Caco-2 (cell line): ENCODE measurements at regions not wholly inside any gene's neighbourhood (a gene's known extent, or its start where the extent isn't known, plus 50 kb on each side); places are given as distances from the start of the nearest gene placed in this dataset.

Experiments used
- BruUV-seq: library from RNA; stranded (reverse); fragments of 400-500 nt; replicated peaks from 2 replicates; lab custom pipeline; 2021; lab: Mats Ljungman, UMichigan
- CTCF ChIA-PET: fragments of 300-600 bp; sonication (Branson Sonifier 250); formaldehyde crosslinking; loops from one replicate; lab custom pipeline; 2022; ENCODE audit warnings: antibody characterized with exemption; lab: Charles Lee
- POLR2A ChIA-PET: fragments of 300-600 bp; sonication (Branson Sonifier 250); formaldehyde crosslinking; loops from one replicate; lab custom pipeline; 2022; ENCODE audit warnings: antibody characterized with exemption; lab: Charles Lee
- DNase-seq, 2 experiments: peaks; one replicate each; pipeline versions ENCODE4 v3.0.0 to v3.0.0-alpha.2; 2020 to 2022
- H3K27me3 ChIP-seq: replicated peaks from 2 replicates; pipeline ENCODE4 v1.6.0; 2011; ENCODE audit warnings: low read length; ENCODE audit not compliant: control insufficient read depth, insufficient read depth
- H3K36me3 ChIP-seq: 2 replicates; pipeline ENCODE4 v1.5.1; 2011; ENCODE audit warnings: low read length; ENCODE audit not compliant: control insufficient read depth, insufficient read depth
- H3K4me1 ChIP-seq: fragments of 250-450 bp; sonication (Bioruptor Pico); 2 replicates; pipeline ENCODE4 v1.5.1; 2020; ENCODE audit warnings: mild to moderate bottlenecking
- H3K4me3 ChIP-seq: 2 replicates; pipeline ENCODE4 v1.5.1; 2011; ENCODE audit warnings: low read depth, mild to moderate bottlenecking, control low read depth, low read length
- H3K9me3 ChIP-seq: fragments of 250-450 bp; sonication (Bioruptor Pico); 2 replicates; pipeline ENCODE4 v1.5.1; 2020; ENCODE audit warnings: mild to moderate bottlenecking, moderate library complexity
- H3K27ac Mint-ChIP-seq: one replicate; pipeline ENCODE4 v1.8.0; 2022; ENCODE audit warnings: mixed read lengths; ENCODE audit not compliant: unreplicated experiment
- H3K27me3 Mint-ChIP-seq: one replicate; pipeline ENCODE4 v1.8.0; 2022; ENCODE audit warnings: mixed read lengths; ENCODE audit not compliant: insufficient read depth, unreplicated experiment
- H3K36me3 Mint-ChIP-seq: one replicate; pipeline ENCODE4 v1.8.0; 2022; ENCODE audit warnings: mild to moderate bottlenecking, mixed read lengths; ENCODE audit not compliant: insufficient read depth, unreplicated experiment
- H3K4me1 Mint-ChIP-seq: one replicate; pipeline ENCODE4 v1.8.0; 2022; ENCODE audit warnings: low read depth, mixed read lengths; ENCODE audit not compliant: unreplicated experiment
- H3K4me3 Mint-ChIP-seq: one replicate; pipeline ENCODE4 v1.8.0; 2022; ENCODE audit warnings: mild to moderate bottlenecking, moderate library complexity, mixed read lengths; ENCODE audit not compliant: unreplicated experiment
- H3K9me3 Mint-ChIP-seq: one replicate; pipeline ENCODE4 v1.8.0; 2022; ENCODE audit warnings: mixed read lengths; ENCODE audit not compliant: unreplicated experiment
- CTCF ChIP-seq, 2 experiments: fragments of 200-600 bp in 1 of 2; IDR thresholded peaks; 1 replicate in 1 of 2; 2 replicates in 1 of 2; pipeline versions ENCODE4 v1.5.1 to v1.8.0; 2011 to 2022; ENCODE audit warnings: antibody characterized with exemption in 1 of 2, control low read depth in 1 of 2, inconsistent platforms in 1 of 2, low read depth in 1 of 2, low read length in 1 of 2, mild to moderate bottlenecking in 1 of 2, moderate library complexity in 1 of 2; ENCODE audit not compliant: insufficient read depth in 1 of 2, severe bottlenecking in 1 of 2, unreplicated experiment in 1 of 2
- intact Hi-C: fragments of 100-400 bp; cut with micrococcal nuclease; formaldehyde crosslinking; loops from one replicate; pipeline ENCODE4 v1.10.0; 2022; ENCODE audit not compliant: unreplicated experiment

DNA sequence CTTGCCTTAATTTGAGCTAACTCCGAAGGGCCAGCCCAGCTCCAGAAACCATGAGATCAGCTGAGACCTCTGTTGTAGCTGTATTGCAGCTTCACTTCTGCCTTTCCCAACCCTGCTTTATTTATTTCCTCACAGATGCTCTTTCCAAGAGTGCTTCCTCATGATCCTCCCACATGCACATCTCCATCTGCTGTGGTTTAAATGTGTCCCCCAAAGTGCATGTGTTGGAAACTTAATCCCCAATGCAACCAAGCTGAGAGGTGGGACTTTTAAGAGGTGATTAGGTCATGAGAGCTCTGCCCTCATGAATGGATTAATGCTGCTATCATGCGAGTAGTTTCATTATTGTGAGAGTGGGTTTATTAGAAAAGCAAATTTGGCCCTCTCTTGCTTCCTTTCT is 164.4 kb upstream of the TAB2 start:
- DNase-seq: no peak
- Mint-ChIP-seq H3K36me3 (no peaks in the 10 kb centered on the region), H3K27me3 (no peaks in the 10 kb centered on the region), H3K9me3 (no peaks in the 10 kb centered on the region), H3K4me3 (no peak overlapping the region), H3K27ac (no peak overlapping the region), H3K4me1 (no peaks in the 10 kb centered on the region)
- ChIA-PET CTCF (no interaction called here), POLR2A (no interaction called here)
- H3K36me3 ChIP-seq: no peaks in the 10 kb centered on the region
- H3K9me3 ChIP-seq: no peaks in the 10 kb centered on the region
- no peaks in the 10 kb centered on the region for H3K4me1 ChIP-seq
- intact Hi-C loops: no loop called here
- H3K4me3 ChIP-seq: no peak overlapping the region
- TF ChIP-seq CTCF (IDR thresholded peaks at IDR 0.05; ENCODE audit: insufficient read depth in 1 of 2, low read depth in 1 of 2, low read length in 1 of 2, severe bottlenecking in 1 of 2, unreplicated experiment in 1 of 2): no peak
- BruUV-seq: no TSS peak
- no peaks in the 10 kb centered on the region for H3K27me3 ChIP-seq

DNA sequence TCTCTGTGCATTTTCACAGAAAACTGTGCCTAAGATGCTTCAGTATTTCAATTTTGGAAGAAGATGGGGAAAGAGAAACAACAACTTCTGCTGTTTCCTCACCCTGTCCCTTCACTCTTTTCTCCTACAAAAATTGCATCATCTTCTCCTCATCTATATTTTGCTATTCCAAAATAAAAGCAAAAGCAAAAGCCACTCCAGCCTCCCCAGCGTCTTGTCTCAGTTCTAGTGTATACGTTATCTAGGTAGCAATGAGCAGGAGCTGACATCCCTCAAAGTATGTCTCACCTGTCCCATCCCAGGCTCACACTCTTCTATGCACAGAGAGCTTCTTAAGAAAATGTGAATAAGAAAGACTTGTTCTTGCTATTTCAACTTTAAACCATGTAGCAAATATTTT is 163.8 kb upstream of the TAB2 start:
- Mint-ChIP-seq H3K27ac (no peak overlapping the region), H3K9me3 (no peaks in the 10 kb centered on the region), H3K4me3 (no peak overlapping the region), H3K36me3 (no peaks in the 10 kb centered on the region), H3K4me1 (no peaks in the 10 kb centered on the region), H3K27me3 (no peaks in the 10 kb centered on the region)
- Histone ChIP-seq H3K9me3 (no peaks in the 10 kb centered on the region), H3K4me3 (no peak overlapping the region), H3K4me1 (no peaks in the 10 kb centered on the region), H3K27me3 (no peaks in the 10 kb centered on the region), H3K36me3 (no peaks in the 10 kb centered on the region)
- ChIA-PET POLR2A (no interaction called here), CTCF (no interaction called here)
- intact Hi-C loops: no loop called here
- TF ChIP-seq CTCF (IDR thresholded peaks at IDR 0.05; ENCODE audit: insufficient read depth in 1 of 2, low read depth in 1 of 2, low read length in 1 of 2, severe bottlenecking in 1 of 2, unreplicated experiment in 1 of 2): no peak
- no peak for DNase-seq
- no TSS peak for BruUV-seq

- no peak for DNase-seq
- H3K27ac Mint-ChIP-seq: no peak overlapping the region
- Histone ChIP-seq H3K27me3 (no peaks in the 10 kb centered on the region), H3K4me1 (no peaks in the 10 kb centered on the region), H3K4me3 (no peak overlapping the region), H3K36me3 (no peaks in the 10 kb centered on the region), H3K9me3 (no peaks in the 10 kb centered on the region)
- no peaks in the 10 kb centered on the region for H3K4me1 Mint-ChIP-seq
- intact Hi-C loops: no loop called here
- no peak for TF ChIP-seq CTCF (IDR thresholded peaks at IDR 0.05; ENCODE audit: insufficient read depth in 1 of 2, low read depth in 1 of 2, low read length in 1 of 2, severe bottlenecking in 1 of 2, unreplicated experiment in 1 of 2)
- H3K36me3 Mint-ChIP-seq: no peaks in the 10 kb centered on the region
- H3K9me3 Mint-ChIP-seq: no peaks in the 10 kb centered on the region
- H3K27me3 Mint-ChIP-seq: no peaks in the 10 kb centered on the region
- POLR2A ChIA-PET: no interaction called here
- CTCF ChIA-PET: no interaction called here
- BruUV-seq: no TSS peak
- no peak overlapping the region for H3K4me3 Mint-ChIP-seq
Measured at GRCh38 chr6:149154261-149154821, 163.2 kb upstream of the TAB2 start.
